ENCODE measurements at regions not wholly inside any gene's neighbourhood (a gene's known extent, or its start where the extent isn't known, plus 50 kb on each side); places are given as distances from the start of the nearest gene placed in this dataset.

DNA sequence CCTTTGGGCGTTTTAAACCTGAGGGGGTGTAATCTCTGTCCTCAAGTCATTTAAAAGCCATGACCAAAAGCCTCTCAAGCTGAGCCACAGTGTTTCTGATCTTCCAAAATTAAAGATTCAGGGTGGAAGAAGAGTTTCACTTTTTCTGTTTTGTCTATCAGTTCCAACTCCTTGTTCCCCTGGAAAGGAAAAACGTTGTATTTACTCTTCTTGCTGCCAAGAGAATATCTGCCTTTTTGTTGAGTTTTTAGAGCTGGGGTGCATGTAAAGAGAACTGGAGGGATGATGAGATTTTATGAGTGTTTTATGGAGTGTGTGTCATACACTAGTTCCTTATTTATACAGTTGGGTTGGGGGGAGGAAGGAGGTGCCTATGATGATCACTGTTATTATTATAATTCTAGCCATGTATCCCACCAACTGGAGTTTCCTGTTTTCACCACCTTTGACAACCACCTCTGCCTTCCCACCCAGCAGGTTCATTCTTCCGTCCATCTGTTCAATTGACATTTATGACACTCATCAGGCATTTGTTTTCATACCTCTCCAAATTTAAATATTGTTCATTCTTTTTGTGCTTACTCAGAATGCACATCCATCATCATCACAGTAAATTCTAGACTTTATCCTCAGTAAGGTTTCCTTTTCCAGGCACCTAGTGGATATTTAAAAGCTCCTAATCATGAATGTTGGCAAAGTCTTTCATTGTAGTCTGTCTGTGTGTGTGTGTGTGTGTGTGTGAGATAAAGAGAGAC, 97.9 kb upstream of the MPDZ start:
- no peak for DNase-seq

DNA sequence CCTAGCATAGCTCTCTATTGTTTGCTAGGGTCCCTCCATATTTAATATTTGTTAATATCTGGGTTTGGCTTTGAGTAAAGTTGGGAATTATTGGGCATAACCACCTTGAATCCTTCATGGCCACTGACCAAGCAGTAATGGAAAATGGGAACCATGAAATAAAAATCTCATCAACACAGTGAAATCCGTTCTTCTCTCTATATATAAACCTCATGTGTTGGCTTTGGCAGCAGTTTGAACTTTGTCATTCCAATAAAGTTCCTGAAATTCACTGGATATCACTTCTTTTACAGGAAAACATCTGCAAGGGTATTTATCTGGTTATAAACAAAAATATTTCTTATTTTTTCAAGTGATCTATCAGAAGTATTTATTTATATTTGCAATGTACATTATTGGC, 93.0 kb upstream of the MPDZ start:
- DNase-seq, result no peak

- no peak for DNase-seq
These were observed 89.9 kb upstream of the MPDZ start for GRCh38 chr9:13369431-13369830.

DNA sequence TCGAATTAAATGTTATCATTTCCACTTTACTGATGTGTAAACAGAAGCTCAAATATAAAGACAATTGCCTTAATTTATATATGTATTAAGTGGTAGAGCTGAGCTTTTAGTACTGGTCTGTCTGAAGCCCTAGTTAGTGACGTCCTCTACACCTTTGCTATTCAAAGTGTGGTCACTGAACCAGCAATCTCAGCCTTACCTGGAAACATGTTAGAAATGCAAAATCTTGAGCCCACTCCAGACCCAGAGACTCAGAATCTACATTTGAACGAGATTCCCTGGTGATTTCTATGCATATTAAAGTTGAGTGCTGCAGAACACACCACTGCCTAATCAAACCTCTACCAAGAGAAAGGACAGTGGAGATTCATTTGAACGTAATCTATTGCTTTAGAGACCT, 88.3 kb upstream of the MPDZ start:
- no peak for DNase-seq

GRCh38 chr9:13364271-13365000, 84.9 kb upstream of the MPDZ start:
- no peak for DNase-seq

GRCh38 chr9:13361076-13361475, 81.6 kb upstream of the MPDZ start:
- DNase-seq, result no peak

- no peak for DNase-seq
These were observed 80.7 kb upstream of the MPDZ start for GRCh38 chr9:13360188-13360587.

- no peak for DNase-seq
These were observed 78.6 kb upstream of the MPDZ start for GRCh38 chr9:13358128-13358527.

- no peak for DNase-seq
These were observed 75.2 kb upstream of the MPDZ start for GRCh38 chr9:13354733-13355132.

GRCh38 chr9:13352451-13352979, 73.0 kb upstream of the MPDZ start:
- no peak for DNase-seq

DNA sequence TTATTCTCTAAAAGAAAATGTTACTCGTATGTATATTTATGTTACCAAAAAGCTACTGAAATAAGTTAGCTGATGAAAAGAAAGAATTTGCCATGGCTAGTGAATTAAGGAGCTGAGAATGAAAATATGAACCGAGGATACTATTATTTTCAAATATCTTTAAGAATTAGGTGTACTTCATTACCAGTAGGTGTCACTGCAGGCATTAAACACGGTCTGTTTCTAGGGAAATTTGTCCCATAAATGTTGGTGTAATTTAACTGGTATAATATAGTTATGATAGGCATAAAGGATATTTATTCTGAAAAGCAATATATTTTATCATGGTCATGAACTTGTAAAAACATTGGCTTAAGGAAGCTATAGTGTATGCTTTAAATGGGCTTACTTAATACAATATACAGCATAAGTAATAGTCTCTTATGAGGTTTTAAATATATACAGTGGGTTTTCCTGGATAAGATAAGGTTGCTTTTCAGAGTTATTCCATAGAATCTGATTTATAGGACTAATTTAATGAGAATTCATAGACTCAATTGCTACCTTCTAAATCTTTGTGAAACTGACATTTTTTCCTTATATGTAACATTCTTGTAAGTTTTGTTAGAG, 72.4 kb upstream of the MPDZ start:
- no peak for DNase-seq

- DNase-seq, result no peak
These were observed 53.1 kb upstream of the MPDZ start for GRCh38 chr9:13332571-13332970.

DNA sequence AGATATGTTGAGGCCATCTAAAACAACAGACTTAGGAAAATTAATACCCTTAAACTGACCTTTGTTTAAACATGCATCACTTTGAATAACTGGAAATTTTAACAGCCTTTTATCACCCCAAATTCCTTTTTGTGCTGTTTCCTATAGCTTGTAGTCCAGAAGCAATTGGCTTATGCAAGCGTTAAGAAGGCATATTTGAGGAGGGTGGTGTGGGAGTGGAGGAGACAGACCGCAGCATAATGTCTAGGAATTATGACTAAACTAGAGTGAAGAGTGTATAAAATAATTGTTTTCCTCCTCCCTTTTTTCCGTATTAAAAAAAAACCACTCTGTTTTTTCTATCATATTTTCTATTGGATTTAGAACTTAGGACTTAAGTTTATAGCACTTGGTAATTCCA, 51.8 kb upstream of the MPDZ start:
- DNase-seq, result no peak

- DNase-seq, result no peak
These were observed 51.0 kb upstream of the MPDZ start for GRCh38 chr9:13330396-13331004.

Data from T1000 (cell line).